NB4 (cell line): ENCODE measurements at regions not wholly inside any gene's neighbourhood (a gene's known extent, or its start where the extent isn't known, plus 50 kb on each side); places are given as distances from the start of the nearest gene placed in this dataset.

ENCODE experiments used
- DNase-seq: peaks from one replicate; pipeline ENCODE4 v3.0.0; 2010; ENCODE audit warnings: low read depth
- H3K4me3 ChIP-seq: one replicate; pipeline ENCODE4 v1.5.1; 2011; ENCODE audit warnings: mild to moderate bottlenecking, low read depth, low read length, moderate library complexity
- MYC ChIP-seq: IDR thresholded peaks from 2 replicates; pipeline ENCODE4 v1.6.1; 2011; ENCODE audit warnings: low read depth, low read length
- POLR2A ChIP-seq: IDR thresholded peaks from 2 replicates; pipeline ENCODE4 v1.6.1; 2011; ENCODE audit warnings: mild to moderate bottlenecking; ENCODE audit not compliant: insufficient read length; ENCODE audit errors: extremely low read depth
- TF ChIP-seq, protein P1 (sequence below): IDR thresholded peaks from 2 replicates; pipeline ENCODE4 v1.6.1; 2011; ENCODE audit warnings: low read depth, low read length
- TF ChIP-seq, protein P2 (sequence below): IDR thresholded peaks from one replicate; pipeline ENCODE4 v1.5.1; 2012; ENCODE audit warnings: low read depth, low read length

DNA sequence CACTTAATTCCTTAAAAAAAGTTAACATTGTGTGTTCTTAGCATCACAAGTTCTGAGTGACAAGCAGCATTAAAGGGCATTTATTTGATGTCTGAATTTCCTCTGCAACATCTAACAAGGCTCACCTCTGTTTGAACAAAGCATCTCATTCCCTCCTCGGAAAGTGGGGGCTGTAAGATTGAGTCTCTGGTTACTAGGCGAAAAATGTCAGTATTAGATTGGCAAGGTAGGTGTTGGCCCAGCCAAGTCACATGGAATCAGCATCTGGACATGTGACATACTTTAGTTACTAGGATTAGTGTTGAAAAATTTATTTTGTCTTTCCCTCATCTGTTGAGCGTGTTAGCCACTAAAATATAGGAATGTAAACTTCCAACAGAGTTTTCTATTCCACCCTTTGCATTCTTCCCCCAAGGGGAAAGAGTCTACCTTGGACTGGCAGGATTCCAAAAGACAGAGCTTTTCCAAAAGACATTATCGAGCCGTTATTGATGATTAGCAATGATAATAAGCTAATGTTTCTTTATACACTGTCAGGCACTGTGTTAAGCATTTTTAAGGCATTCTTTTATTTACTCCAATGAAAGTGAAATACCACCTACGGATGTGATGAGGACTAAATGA is 194.9 kb upstream of the BTG1 start:
- no peak overlapping the region for H3K4me3 ChIP-seq
- TF ChIP-seq, protein P1, sequence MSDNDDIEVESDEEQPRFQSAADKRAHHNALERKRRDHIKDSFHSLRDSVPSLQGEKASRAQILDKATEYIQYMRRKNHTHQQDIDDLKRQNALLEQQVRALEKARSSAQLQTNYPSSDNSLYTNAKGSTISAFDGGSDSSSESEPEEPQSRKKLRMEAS, result no peak
- TF ChIP-seq POLR2A, result no peak
- TF ChIP-seq, protein P2, sequence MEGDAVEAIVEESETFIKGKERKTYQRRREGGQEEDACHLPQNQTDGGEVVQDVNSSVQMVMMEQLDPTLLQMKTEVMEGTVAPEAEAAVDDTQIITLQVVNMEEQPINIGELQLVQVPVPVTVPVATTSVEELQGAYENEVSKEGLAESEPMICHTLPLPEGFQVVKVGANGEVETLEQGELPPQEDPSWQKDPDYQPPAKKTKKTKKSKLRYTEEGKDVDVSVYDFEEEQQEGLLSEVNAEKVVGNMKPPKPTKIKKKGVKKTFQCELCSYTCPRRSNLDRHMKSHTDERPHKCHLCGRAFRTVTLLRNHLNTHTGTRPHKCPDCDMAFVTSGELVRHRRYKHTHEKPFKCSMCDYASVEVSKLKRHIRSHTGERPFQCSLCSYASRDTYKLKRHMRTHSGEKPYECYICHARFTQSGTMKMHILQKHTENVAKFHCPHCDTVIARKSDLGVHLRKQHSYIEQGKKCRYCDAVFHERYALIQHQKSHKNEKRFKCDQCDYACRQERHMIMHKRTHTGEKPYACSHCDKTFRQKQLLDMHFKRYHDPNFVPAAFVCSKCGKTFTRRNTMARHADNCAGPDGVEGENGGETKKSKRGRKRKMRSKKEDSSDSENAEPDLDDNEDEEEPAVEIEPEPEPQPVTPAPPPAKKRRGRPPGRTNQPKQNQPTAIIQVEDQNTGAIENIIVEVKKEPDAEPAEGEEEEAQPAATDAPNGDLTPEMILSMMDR, result no peak
- TF ChIP-seq MYC, result no peak
- DNase-seq, result no peak

DNA sequence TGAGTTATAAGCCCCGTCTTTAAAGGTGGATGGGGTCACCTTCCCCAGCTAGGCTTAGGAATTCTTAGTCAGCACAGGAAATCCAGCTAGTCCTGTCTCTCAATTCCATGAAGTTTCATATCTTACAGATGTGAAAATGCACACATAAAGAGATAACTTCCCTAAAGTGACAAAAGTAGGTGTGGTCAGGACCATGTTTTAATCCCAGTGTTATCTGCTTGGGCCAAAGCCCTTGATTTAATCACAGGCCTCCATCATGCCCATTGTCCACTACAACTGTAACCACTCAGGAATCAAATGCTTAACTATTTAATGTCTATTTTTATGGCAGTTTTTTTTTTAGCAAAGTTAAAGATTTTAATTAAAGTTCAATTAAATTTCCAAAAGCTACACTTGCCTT is 194.4 kb upstream of the BTG1 start:
- H3K4me3 ChIP-seq, result no peak overlapping the region
- TF ChIP-seq POLR2A, result no peak
- no peak for TF ChIP-seq MYC
- TF ChIP-seq, protein P2, result no peak
- TF ChIP-seq, protein P1, result no peak

DNA sequence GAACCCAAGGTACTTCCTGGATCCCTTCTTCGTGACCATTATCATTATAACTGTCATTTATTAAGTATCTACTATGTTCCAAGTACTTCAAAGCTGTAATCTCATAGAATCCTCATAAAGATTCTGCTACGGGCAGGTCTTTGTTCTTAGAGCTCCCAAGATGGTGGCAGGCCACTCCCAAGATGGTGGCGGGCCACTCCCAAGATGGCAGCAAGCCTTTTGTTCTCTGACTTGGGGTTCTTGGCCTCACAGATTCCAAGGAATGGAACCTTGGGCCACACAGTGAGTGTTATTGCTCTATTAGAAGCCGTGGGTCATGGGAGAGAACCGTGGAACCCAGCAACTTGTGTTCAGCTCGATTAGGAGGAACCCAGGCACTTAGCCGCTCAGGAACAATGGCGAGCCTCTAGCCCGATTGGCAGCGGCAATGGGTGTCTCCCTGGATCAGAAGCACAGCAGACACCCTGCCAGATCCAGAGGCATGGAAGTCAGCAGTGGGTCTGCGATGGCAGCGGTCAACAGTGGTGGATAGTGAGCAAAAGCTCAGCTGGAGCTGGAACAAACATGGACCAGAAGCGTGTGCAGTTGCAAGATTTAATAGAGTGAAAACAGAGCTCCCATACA is 193.7 kb upstream of the BTG1 start:
- no peak for DNase-seq
- no peak overlapping the region for H3K4me3 ChIP-seq
- TF ChIP-seq, protein P2, result no peak
- no peak for TF ChIP-seq MYC

More for the DNA sequence above, 194.4 kb upstream of the BTG1 start:
- DNase-seq, result no peak

DNA sequence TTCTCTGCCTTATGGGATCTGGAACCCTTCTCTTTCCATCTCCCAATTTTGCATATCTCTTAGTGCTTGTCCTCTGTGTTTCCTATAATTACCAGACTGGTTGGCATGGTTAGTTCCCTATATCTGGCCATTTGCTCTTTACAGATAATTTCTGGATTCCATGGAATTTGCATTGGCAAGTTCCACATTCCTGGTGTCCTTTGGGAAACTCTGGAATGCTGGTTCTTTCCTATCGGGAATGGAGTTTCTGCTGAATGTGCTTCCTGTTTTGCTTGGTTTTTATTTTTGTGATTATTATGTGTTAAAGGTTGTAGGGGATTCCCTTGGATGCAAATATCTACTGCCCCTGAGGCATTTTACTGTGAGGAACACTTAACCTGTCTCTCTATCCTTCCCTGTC is 193.0 kb upstream of the BTG1 start:
- no peak overlapping the region for H3K4me3 ChIP-seq
- DNase-seq, result no peak
- no peak for TF ChIP-seq MYC

DNA sequence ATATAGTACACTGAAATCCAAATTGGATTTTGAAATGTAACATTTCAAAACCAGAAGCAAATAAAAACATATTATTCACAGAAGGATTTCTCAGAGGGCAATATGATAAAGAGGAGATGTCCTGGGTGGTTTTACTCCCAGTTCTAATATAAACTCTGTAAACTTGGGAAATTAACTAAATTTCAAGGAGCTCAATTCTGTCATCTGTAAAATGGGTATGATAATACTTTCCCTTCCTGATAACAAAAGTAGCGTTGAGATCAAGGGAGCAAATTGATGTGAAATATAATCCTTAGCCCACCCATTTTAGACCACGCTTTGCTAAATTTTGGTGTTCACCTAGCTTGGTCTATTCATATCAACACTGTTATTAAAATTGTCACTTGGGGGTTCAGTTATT is 192.5 kb upstream of the BTG1 start:
- TF ChIP-seq MYC, result no peak
- TF ChIP-seq, protein P1, result no peak
- TF ChIP-seq, protein P2, result no peak
- TF ChIP-seq POLR2A, result no peak
- H3K4me3 ChIP-seq, result no peak overlapping the region
- DNase-seq, result no peak

DNA sequence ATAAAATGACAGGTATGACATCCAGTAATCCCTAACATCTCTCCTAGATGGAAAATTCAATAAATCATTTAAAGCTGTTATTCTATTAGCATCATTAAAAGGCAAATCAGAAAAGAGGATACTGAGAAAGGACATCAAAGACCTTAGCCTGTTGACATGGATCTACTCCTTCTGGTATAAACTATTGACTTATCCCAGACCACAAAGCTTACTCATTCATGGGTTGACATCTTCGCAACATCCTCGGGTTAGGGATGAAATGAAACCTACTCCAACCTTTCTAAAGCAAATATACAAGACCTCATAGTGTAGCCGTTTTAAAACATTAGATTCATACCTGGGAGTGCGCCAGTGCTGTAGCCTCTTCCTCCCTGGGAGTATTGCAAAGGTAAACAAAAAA is 191.5 kb upstream of the BTG1 start:
- no peak for DNase-seq
- no peak for TF ChIP-seq POLR2A
- no peak for TF ChIP-seq MYC
- TF ChIP-seq, protein P2, result no peak
- TF ChIP-seq, protein P1, result no peak
- no peak overlapping the region for H3K4me3 ChIP-seq
